ENCODE measurements at regions not wholly inside any gene's neighbourhood (a gene's known extent, or its start where the extent isn't known, plus 50 kb on each side); places are given as distances from the start of the nearest gene placed in this dataset.

GRCh38 chr5:146956217-146956616 lies 77.7 kb upstream of the PPP2R2B start:
- peaks cover 0 to 2% (median 0%) of the 10 kb centered on the region in 5 experiments for H3K27me3 ChIP-seq (replicated peaks in 2 of 5; ENCODE audit: control insufficient read depth in 4 of 5, insufficient read depth in 5 of 5, low read length in 4 of 5)
- H3K27ac ChIP-seq (ENCODE audit: insufficient read depth in 1 of 2, low read depth in 1 of 2, low read length in 2 of 2, poor library complexity in 1 of 2, severe bottlenecking in 2 of 2) = no peak overlapping the region
- H3K9me3 ChIP-seq (ENCODE audit: control extremely low read depth in 1 of 5, control insufficient read depth in 4 of 5, insufficient read depth in 2 of 5, low read depth in 1 of 5, low read length in 4 of 5) = no peaks in the 10 kb centered on the region
- no peaks in the 10 kb centered on the region for H3K36me3 ChIP-seq (ENCODE audit: control insufficient read depth in 4 of 4, insufficient read depth in 4 of 4, low read length in 3 of 4)
- no peaks in the 10 kb centered on the region for H3K4me1 ChIP-seq (ENCODE audit: control extremely low read depth in 1 of 4, control insufficient read depth in 4 of 4, insufficient read depth in 4 of 4, low read length in 3 of 4)
- H3K4me3 ChIP-seq (ENCODE audit: control insufficient read depth in 1 of 7, extremely low read depth in 1 of 7, insufficient read depth in 4 of 7, low read depth in 2 of 7, low read length in 6 of 7) = no peak overlapping the region
- WGBS (ENCODE audit: insufficient coverage) = 100% methylated on average over 1 of the region's 1 CpG
- ChIA-PET CTCF (interaction anchor here (0.7 kb wide), 1 partner anchor 18 kb away, joined by 3 read pairs; no protein-coding TSS in a partner anchor), POLR2A (no interaction called here)
- DNase-seq = no peak

- POLR2A ChIA-PET = no interaction called here
- Histone ChIP-seq H3K4me1 (ENCODE audit: control extremely low read depth in 1 of 4, control insufficient read depth in 4 of 4, insufficient read depth in 4 of 4, low read length in 3 of 4) (no peaks in the 10 kb centered on the region), H3K27ac (ENCODE audit: insufficient read depth in 1 of 2, low read depth in 1 of 2, low read length in 2 of 2, poor library complexity in 1 of 2, severe bottlenecking in 2 of 2) (no peak overlapping the region), H3K36me3 (ENCODE audit: control insufficient read depth in 4 of 4, insufficient read depth in 4 of 4, low read length in 3 of 4) (no peaks in the 10 kb centered on the region), H3K4me3 (ENCODE audit: control insufficient read depth in 1 of 7, extremely low read depth in 1 of 7, insufficient read depth in 4 of 7, low read depth in 2 of 7, low read length in 6 of 7) (no peak overlapping the region), H3K9me3 (ENCODE audit: control extremely low read depth in 1 of 5, control insufficient read depth in 4 of 5, insufficient read depth in 2 of 5, low read depth in 1 of 5, low read length in 4 of 5) (no peaks in the 10 kb centered on the region), H3K27me3 (replicated peaks in 2 of 5; ENCODE audit: control insufficient read depth in 4 of 5, insufficient read depth in 5 of 5, low read length in 4 of 5) (peaks cover 0 to 2% (median 0%) of the 10 kb centered on the region in 5 experiments)
- CTCF ChIA-PET = interaction anchor here (1.1 to 12.2 kb wide), 3 partner anchors 9 to 295 kb away, joined by 3 to 127 read pairs (median 3); no protein-coding TSS in a partner anchor
- DNase-seq = no peak
These were observed 80.8 kb upstream of the PPP2R2B start for GRCh38 chr5:146959360-146959759.

- Histone ChIP-seq H3K4me3 (ENCODE audit: control insufficient read depth in 1 of 7, extremely low read depth in 1 of 7, insufficient read depth in 4 of 7, low read depth in 2 of 7, low read length in 6 of 7) (no peak overlapping the region), H3K27ac (ENCODE audit: insufficient read depth in 1 of 2, low read depth in 1 of 2, low read length in 2 of 2, poor library complexity in 1 of 2, severe bottlenecking in 2 of 2) (no peak overlapping the region), H3K9me3 (ENCODE audit: control extremely low read depth in 1 of 5, control insufficient read depth in 4 of 5, insufficient read depth in 2 of 5, low read depth in 1 of 5, low read length in 4 of 5) (no peaks in the 10 kb centered on the region), H3K4me1 (ENCODE audit: control extremely low read depth in 1 of 4, control insufficient read depth in 4 of 4, insufficient read depth in 4 of 4, low read length in 3 of 4) (no peaks in the 10 kb centered on the region), H3K27me3 (replicated peaks in 2 of 5; ENCODE audit: control insufficient read depth in 4 of 5, insufficient read depth in 5 of 5, low read length in 4 of 5) (peaks cover 0 to 4% (median 0%) of the 10 kb centered on the region in 5 experiments), H3K36me3 (ENCODE audit: control insufficient read depth in 4 of 4, insufficient read depth in 4 of 4, low read length in 3 of 4) (no peaks in the 10 kb centered on the region)
- DNase-seq = peak; percentile 8 to 54 (median 51)
- ChIA-PET CTCF (interaction anchor here (0.7 to 12.2 kb wide), 5 partner anchors 299 to 430 kb away, joined by 4 to 127 read pairs (median 10); no protein-coding TSS in a partner anchor), POLR2A (interaction anchor here (0.6 kb wide), 1 partner anchor 416 kb away, joined by 3 read pairs; no protein-coding TSS in a partner anchor)
- no CpG with 5 or more reads among the region's 1 CpG for WGBS (ENCODE audit: insufficient coverage)
These were observed 84.3 kb upstream of the PPP2R2B start for GRCh38 chr5:146962801-146963355.

GRCh38 chr5:146965761-146966659 lies 87.5 kb upstream of the PPP2R2B start:
- POLR2A ChIA-PET = interaction anchor here (1.7 kb wide), 1 partner anchor 433 kb away, joined by 3 read pairs; no protein-coding TSS in a partner anchor
- no peaks in the 10 kb centered on the region for H3K4me1 ChIP-seq (ENCODE audit: control extremely low read depth in 1 of 4, control insufficient read depth in 4 of 4, insufficient read depth in 4 of 4, low read length in 3 of 4)
- peaks cover 0 to 2% (median 0%) of the 10 kb centered on the region in 5 experiments for H3K27me3 ChIP-seq (replicated peaks in 2 of 5; ENCODE audit: control insufficient read depth in 4 of 5, insufficient read depth in 5 of 5, low read length in 4 of 5)
- CTCF ChIA-PET = interaction anchor here (0.7 to 12.2 kb wide), 29 partner anchors 9 to 505 kb away, joined by 3 to 127 read pairs (median 4); partner anchors contain the start of gene PPP2R2B
- H3K27ac ChIP-seq (ENCODE audit: insufficient read depth in 1 of 2, low read depth in 1 of 2, low read length in 2 of 2, poor library complexity in 1 of 2, severe bottlenecking in 2 of 2) = no peak overlapping the region
- DNase-seq = peak; percentile 64 to 86 (median 82)
- no peak overlapping the region for H3K4me3 ChIP-seq (ENCODE audit: control insufficient read depth in 1 of 7, extremely low read depth in 1 of 7, insufficient read depth in 4 of 7, low read depth in 2 of 7, low read length in 6 of 7)
- no peaks in the 10 kb centered on the region for H3K36me3 ChIP-seq (ENCODE audit: control insufficient read depth in 4 of 4, insufficient read depth in 4 of 4, low read length in 3 of 4)
- H3K9me3 ChIP-seq (ENCODE audit: control extremely low read depth in 1 of 5, control insufficient read depth in 4 of 5, insufficient read depth in 2 of 5, low read depth in 1 of 5, low read length in 4 of 5) = no peaks in the 10 kb centered on the region
- 58% methylated on average over 8 of the region's 15 CpGs for WGBS (ENCODE audit: insufficient coverage)

GRCh38 chr5:146967646-146968045 lies 89.1 kb upstream of the PPP2R2B start:
- Histone ChIP-seq H3K27ac (ENCODE audit: insufficient read depth in 1 of 2, low read depth in 1 of 2, low read length in 2 of 2, poor library complexity in 1 of 2, severe bottlenecking in 2 of 2) (no peak overlapping the region), H3K4me1 (ENCODE audit: control extremely low read depth in 1 of 4, control insufficient read depth in 4 of 4, insufficient read depth in 4 of 4, low read length in 3 of 4) (no peaks in the 10 kb centered on the region), H3K9me3 (ENCODE audit: control extremely low read depth in 1 of 5, control insufficient read depth in 4 of 5, insufficient read depth in 2 of 5, low read depth in 1 of 5, low read length in 4 of 5) (no peaks in the 10 kb centered on the region), H3K4me3 (ENCODE audit: control insufficient read depth in 1 of 7, extremely low read depth in 1 of 7, insufficient read depth in 4 of 7, low read depth in 2 of 7, low read length in 6 of 7) (no peak overlapping the region), H3K36me3 (ENCODE audit: control insufficient read depth in 4 of 4, insufficient read depth in 4 of 4, low read length in 3 of 4) (no peaks in the 10 kb centered on the region), H3K27me3 (replicated peaks in 2 of 5; ENCODE audit: control insufficient read depth in 4 of 5, insufficient read depth in 5 of 5, low read length in 4 of 5) (peaks cover 0 to 3% (median 0%) of the 10 kb centered on the region in 5 experiments)
- 97% methylated on average over 5 of the region's 5 CpGs for WGBS (ENCODE audit: insufficient coverage)
- no peak for DNase-seq
- CTCF ChIA-PET = interaction anchor here (0.8 to 12.2 kb wide), 12 partner anchors 9 to 433 kb away, joined by 3 to 127 read pairs (median 8); no protein-coding TSS in a partner anchor
- POLR2A ChIA-PET = no interaction called here

- no peak overlapping the region for H3K4me3 ChIP-seq (ENCODE audit: control insufficient read depth in 1 of 7, extremely low read depth in 1 of 7, insufficient read depth in 4 of 7, low read depth in 2 of 7, low read length in 6 of 7)
- 80% methylated on average over 1 of the region's 2 CpGs for WGBS (ENCODE audit: insufficient coverage)
- ChIA-PET POLR2A (no interaction called here), CTCF (no interaction called here)
- H3K4me1 ChIP-seq (ENCODE audit: control extremely low read depth in 1 of 4, control insufficient read depth in 4 of 4, insufficient read depth in 4 of 4, low read length in 3 of 4) = no peaks in the 10 kb centered on the region
- H3K27me3 ChIP-seq (replicated peaks in 2 of 5; ENCODE audit: control insufficient read depth in 4 of 5, insufficient read depth in 5 of 5, low read length in 4 of 5) = peaks cover 0 to 3% (median 0%) of the 10 kb centered on the region in 5 experiments
- no peak overlapping the region for H3K27ac ChIP-seq (ENCODE audit: insufficient read depth in 1 of 2, low read depth in 1 of 2, low read length in 2 of 2, poor library complexity in 1 of 2, severe bottlenecking in 2 of 2)
- DNase-seq = no peak
- H3K36me3 ChIP-seq (ENCODE audit: control insufficient read depth in 4 of 4, insufficient read depth in 4 of 4, low read length in 3 of 4) = no peaks in the 10 kb centered on the region
- H3K9me3 ChIP-seq (ENCODE audit: control extremely low read depth in 1 of 5, control insufficient read depth in 4 of 5, insufficient read depth in 2 of 5, low read depth in 1 of 5, low read length in 4 of 5) = no peaks in the 10 kb centered on the region
These were observed 92.8 kb upstream of the PPP2R2B start for GRCh38 chr5:146971401-146971800.

GRCh38 chr5:146986469-146986868 lies 107.9 kb upstream of the PPP2R2B start:
- CTCF ChIA-PET = no interaction called here
- H3K4me3 ChIP-seq (ENCODE audit: control insufficient read depth in 1 of 7, extremely low read depth in 1 of 7, insufficient read depth in 4 of 7, low read depth in 2 of 7, low read length in 6 of 7) = no peak overlapping the region
- WGBS (ENCODE audit: insufficient coverage) = no CpG with 5 or more reads among the region's 1 CpG

More at GRCh38 chr5:146986469-146986868, 107.9 kb upstream of the PPP2R2B start:
- no peak for DNase-seq
- no peaks in the 10 kb centered on the region for H3K36me3 ChIP-seq (ENCODE audit: control insufficient read depth in 4 of 4, insufficient read depth in 4 of 4, low read length in 3 of 4)
- H3K27me3 ChIP-seq (replicated peaks in 2 of 5; ENCODE audit: control insufficient read depth in 4 of 5, insufficient read depth in 5 of 5, low read length in 4 of 5) = no peaks in the 10 kb centered on the region
- POLR2A ChIA-PET = no interaction called here
- H3K27ac ChIP-seq (ENCODE audit: insufficient read depth in 1 of 2, low read depth in 1 of 2, low read length in 2 of 2, poor library complexity in 1 of 2, severe bottlenecking in 2 of 2) = no peak overlapping the region
- peaks cover 0 to 11% (median 10%) of the 10 kb centered on the region in 5 experiments for H3K9me3 ChIP-seq (ENCODE audit: control extremely low read depth in 1 of 5, control insufficient read depth in 4 of 5, insufficient read depth in 2 of 5, low read depth in 1 of 5, low read length in 4 of 5)
- no peaks in the 10 kb centered on the region for H3K4me1 ChIP-seq (ENCODE audit: control extremely low read depth in 1 of 4, control insufficient read depth in 4 of 4, insufficient read depth in 4 of 4, low read length in 3 of 4)
